H9 (cell line): ENCODE measurements at regions not wholly inside any gene's neighbourhood (a gene's known extent, or its start where the extent isn't known, plus 50 kb on each side); places are given as distances from the start of the nearest gene placed in this dataset.

Experiments
- DNase-seq: peaks from one replicate; pipeline ENCODE4 v3.0.0-alpha.2; 2017
- H2AFZ ChIP-seq: one replicate; pipeline ENCODE4 v1.6.1; 2013; ENCODE audit warnings: mild to moderate bottlenecking, low read length, control low read depth, moderate library complexity
- H2AK5ac ChIP-seq: 2 replicates; pipeline ENCODE4 v1.6.1; 2013; ENCODE audit warnings: low read length, control low read depth, mixed read lengths; ENCODE audit not compliant: insufficient read length
- H2BK120ac ChIP-seq: one replicate; pipeline ENCODE4 v1.6.1; 2013; ENCODE audit warnings: low read depth, mild to moderate bottlenecking, low read length, control low read depth, inconsistent platforms; ENCODE audit not compliant: poor library complexity, severe bottlenecking
- H2BK12ac ChIP-seq: 2 replicates; pipeline ENCODE4 v1.6.1; 2013; ENCODE audit warnings: low read length, control low read depth, mixed read lengths, low read depth; ENCODE audit not compliant: insufficient read length
- H2BK15ac ChIP-seq: 2 replicates; pipeline ENCODE4 v1.6.1; 2013; ENCODE audit warnings: low read depth, low read length, control low read depth
- H2BK20ac ChIP-seq: one replicate; pipeline ENCODE4 v1.6.1; 2013; ENCODE audit warnings: low read depth, mild to moderate bottlenecking, low read length, control low read depth, inconsistent platforms; ENCODE audit not compliant: poor library complexity, severe bottlenecking
- H2BK5ac ChIP-seq: 2 replicates; pipeline ENCODE4 v1.6.1; 2013; ENCODE audit warnings: low read length, control low read depth, mixed read lengths; ENCODE audit not compliant: insufficient read length
- H3K14ac ChIP-seq: 2 replicates; pipeline ENCODE4 v1.6.1; 2013; ENCODE audit warnings: low read length, control low read depth; ENCODE audit not compliant: insufficient read depth
- H3K18ac ChIP-seq: 2 replicates; pipeline ENCODE4 v1.6.1; 2013; ENCODE audit warnings: low read depth, mild to moderate bottlenecking, mixed read lengths, low read length, control low read depth; ENCODE audit not compliant: insufficient read length
- H3K23ac ChIP-seq: 2 replicates; pipeline ENCODE4 v1.6.1; 2013; ENCODE audit warnings: low read length, control low read depth, mixed read lengths, low read depth; ENCODE audit not compliant: insufficient read length
- H3K23me2 ChIP-seq: 2 replicates; pipeline ENCODE4 v1.6.1; 2013; ENCODE audit warnings: low read depth, mild to moderate bottlenecking, mixed read lengths, low read length, control low read depth; ENCODE audit not compliant: insufficient read length, poor library complexity, severe bottlenecking
- H3K27ac ChIP-seq: 2 replicates; pipeline ENCODE4 v1.5.1; 2013; ENCODE audit warnings: low read length, control low read depth, mixed read lengths, low read depth; ENCODE audit not compliant: insufficient read length
- H3K27me3 ChIP-seq: 2 replicates; pipeline ENCODE4 v1.6.1; 2013; ENCODE audit warnings: low read length, control low read depth, inconsistent platforms; ENCODE audit not compliant: insufficient read depth
- H3K4ac ChIP-seq: 2 replicates; pipeline ENCODE4 v1.6.1; 2013; ENCODE audit warnings: low read depth, mild to moderate bottlenecking, control low read depth, inconsistent platforms, low read length, moderate library complexity
- H3K4me1 ChIP-seq: 2 replicates; pipeline ENCODE4 v1.6.1; 2013; ENCODE audit warnings: low read length, control low read depth, inconsistent platforms; ENCODE audit not compliant: insufficient read depth
- H3K4me2 ChIP-seq: 2 replicates; pipeline ENCODE4 v1.6.1; 2013; ENCODE audit warnings: low read length, control low read depth, mixed read lengths; ENCODE audit not compliant: insufficient read length, insufficient read depth
- H3K56ac ChIP-seq: 2 replicates; pipeline ENCODE4 v1.6.1; 2013; ENCODE audit warnings: low read depth, mild to moderate bottlenecking, mixed read lengths, low read length, control low read depth; ENCODE audit not compliant: insufficient read length
- H3K79me1 ChIP-seq: 2 replicates; pipeline ENCODE4 v1.6.1; 2013; ENCODE audit warnings: low read depth, mild to moderate bottlenecking, moderate library complexity, low read length, control low read depth, inconsistent platforms; ENCODE audit not compliant: insufficient read depth, poor library complexity, severe bottlenecking
- H3K79me2 ChIP-seq: 2 replicates; pipeline ENCODE4 v1.6.1; 2013; ENCODE audit warnings: low read length, control low read depth, inconsistent platforms; ENCODE audit not compliant: insufficient read depth
- H3K9ac ChIP-seq: 2 replicates; pipeline ENCODE4 v1.6.1; 2013; ENCODE audit warnings: low read length, control low read depth, mixed read lengths; ENCODE audit not compliant: insufficient read length; ENCODE audit errors: extremely low read depth
- H3K9me3 ChIP-seq: one replicate; pipeline ENCODE4 v1.6.1; 2013; ENCODE audit warnings: low read depth, low read length, inconsistent platforms; ENCODE audit not compliant: control insufficient read depth
- H3T11ph ChIP-seq: one replicate; pipeline ENCODE4 v1.6.1; 2013; ENCODE audit warnings: mild to moderate bottlenecking, low read length, control low read depth, inconsistent platforms
- H4K20me1 ChIP-seq: one replicate; pipeline ENCODE4 v1.6.1; 2013; ENCODE audit not compliant: control insufficient read depth, insufficient read length, insufficient read depth
- H4K5ac ChIP-seq: 2 replicates; pipeline ENCODE4 v1.6.1; 2013; ENCODE audit warnings: low read depth, mild to moderate bottlenecking, mixed read lengths, low read length, control low read depth; ENCODE audit not compliant: insufficient read length
- H4K8ac ChIP-seq: replicated peaks from 2 replicates; pipeline ENCODE4 v1.6.1; 2013; ENCODE audit warnings: low read length, control low read depth, mixed read lengths, low read depth; ENCODE audit not compliant: insufficient read length
- H4K91ac ChIP-seq: 2 replicates; pipeline ENCODE4 v1.6.1; 2013; ENCODE audit warnings: low read depth, mild to moderate bottlenecking, moderate library complexity, mixed read lengths, low read length, control low read depth; ENCODE audit not compliant: insufficient read length
- H3K27ac Mint-ChIP-seq, 3 experiments: 2 replicates in 2 of 3; 3 replicates in 1 of 3; pipeline ENCODE4 v1.8.0; 2020 to 2021; ENCODE audit warnings: mixed read lengths in 3 of 3, mild to moderate bottlenecking in 1 of 3, moderate library complexity in 1 of 3
- H3K27me3 Mint-ChIP-seq: 2 replicates; pipeline ENCODE4 v1.8.0; 2021; ENCODE audit warnings: low read depth, mild to moderate bottlenecking, moderate library complexity, mixed read lengths
- H3K36me3 Mint-ChIP-seq, 3 experiments: 2 replicates in 2 of 3; 3 replicates in 1 of 3; pipeline ENCODE4 v1.8.0; 2020 to 2021; ENCODE audit warnings: low read depth in 3 of 3, mixed read lengths in 3 of 3; ENCODE audit not compliant: insufficient read depth in 1 of 3
- H3K4me1 Mint-ChIP-seq, 2 experiments: 2 replicates each; pipeline ENCODE4 v1.8.0; 2020; ENCODE audit warnings: mixed read lengths in 2 of 2
- H3K4me3 Mint-ChIP-seq, 2 experiments: 2 replicates in 1 of 2; 3 replicates in 1 of 2; pipeline ENCODE4 v1.8.0; 2020 to 2021; ENCODE audit warnings: mild to moderate bottlenecking in 2 of 2, mixed read lengths in 2 of 2, moderate library complexity in 1 of 2
- H3K9me3 Mint-ChIP-seq, 2 experiments: 2 replicates in 1 of 2; 3 replicates in 1 of 2; pipeline ENCODE4 v1.8.0; 2020; ENCODE audit warnings: mild to moderate bottlenecking in 2 of 2, mixed read lengths in 2 of 2, moderate library complexity in 1 of 2
- WGBS: extraction: QIAGEN DNeasy Blood & Tissue Kit; methylation state at CpG from one replicate; pipeline ENCODE4 v1.1.7; 2013; ENCODE audit warnings: missing lambda C conversion rate, low lambda C conversion rate, mixed read lengths; ENCODE audit not compliant: insufficient read length; ENCODE audit errors: extremely low coverage; 5-methylcytosine and 5-hydroxymethylcytosine counted together
- TF ChIP-seq, protein P1 (sequence below): fragments of 200-600 bp; sonication (generic); conservative IDR thresholded peaks from 3 replicates; pipeline ENCODE4 v1.8.0; 2021; ENCODE audit warnings: antibody characterized with exemption, mild to moderate bottlenecking

DNA sequence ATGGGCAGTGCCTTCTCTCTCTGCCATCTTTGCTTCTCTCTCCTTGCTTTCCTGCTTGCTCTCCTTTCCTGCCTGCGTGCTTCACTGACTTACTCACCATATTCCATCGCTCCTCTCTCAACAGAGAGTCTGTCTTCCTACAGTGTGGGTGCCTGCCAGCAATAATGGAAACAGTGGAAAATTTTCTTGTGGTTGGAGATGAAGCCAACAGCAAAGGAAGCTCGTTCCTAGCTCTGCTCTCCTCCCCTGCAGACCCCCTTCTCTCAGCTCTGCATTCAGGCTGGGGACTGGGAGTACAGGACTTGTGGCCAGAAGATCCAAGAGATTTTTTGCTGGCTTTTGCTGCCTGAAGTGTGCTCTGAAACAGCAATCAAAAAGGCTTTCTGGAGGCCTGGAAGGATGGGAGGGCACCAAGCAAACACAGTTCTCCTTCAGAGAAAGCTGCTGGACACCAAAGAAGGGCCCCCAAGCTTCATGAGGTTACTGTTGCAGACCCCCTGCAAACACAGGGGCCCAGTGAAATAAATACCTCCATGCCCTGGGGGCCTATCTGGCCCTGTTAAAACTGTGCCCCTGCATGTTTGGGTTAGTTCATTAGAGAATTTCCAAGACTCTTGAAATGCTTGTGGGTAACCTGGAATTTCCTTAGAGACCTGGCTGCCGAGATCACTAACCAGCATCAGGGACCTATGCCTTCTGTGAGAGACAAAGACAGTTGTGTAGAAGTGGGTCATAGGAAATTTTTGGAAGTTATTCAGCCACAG is 149.9 kb upstream of the RASGRP1 start:
- Histone ChIP-seq H2BK20ac (no peak overlapping the region), H2AFZ (no peak overlapping the region), H2BK15ac (no peak overlapping the region), H3K4me1 (no peaks in the 10 kb centered on the region), H2BK5ac (no peak overlapping the region), H4K5ac (no peak overlapping the region), H3K4ac (no peak overlapping the region), H3K23ac (no peak overlapping the region), H2AK5ac (no peak overlapping the region), H2BK12ac (no peak overlapping the region), H3K9me3 (no peaks in the 10 kb centered on the region), H4K20me1 (no peaks in the 10 kb centered on the region), H3K9ac (no peak overlapping the region), H3K23me2 (no peaks in the 10 kb centered on the region), H3K79me2 (no peaks in the 10 kb centered on the region), H3K4me2 (no peak overlapping the region), H3K56ac (no peak overlapping the region), H4K91ac (no peak overlapping the region), H3K14ac (no peak overlapping the region), H3K79me1 (no peaks in the 10 kb centered on the region), H4K8ac (no peak overlapping the region), H3T11ph (no peak overlapping the region), H3K27ac (no peak overlapping the region), H3K18ac (no peak overlapping the region), H2BK120ac (no peak overlapping the region), H3K27me3 (no peaks in the 10 kb centered on the region)
- Mint-ChIP-seq H3K27me3 (no peaks in the 10 kb centered on the region; the same call in 1 of the 2 replicates), H3K36me3 (no peaks in the 10 kb centered on the region; a peak in 1 of 7 replicates), H3K4me3 (no peak overlapping the region), H3K9me3 (no peaks in the 10 kb centered on the region; a peak in 1 of 5 replicates), H3K4me1 (peaks cover 2 to 3% of the 10 kb centered on the region in 2 experiments), H3K27ac (no peak overlapping the region)
- WGBS, result no CpG with 5 or more reads among the region's 4 CpGs
- TF ChIP-seq, protein P1, sequence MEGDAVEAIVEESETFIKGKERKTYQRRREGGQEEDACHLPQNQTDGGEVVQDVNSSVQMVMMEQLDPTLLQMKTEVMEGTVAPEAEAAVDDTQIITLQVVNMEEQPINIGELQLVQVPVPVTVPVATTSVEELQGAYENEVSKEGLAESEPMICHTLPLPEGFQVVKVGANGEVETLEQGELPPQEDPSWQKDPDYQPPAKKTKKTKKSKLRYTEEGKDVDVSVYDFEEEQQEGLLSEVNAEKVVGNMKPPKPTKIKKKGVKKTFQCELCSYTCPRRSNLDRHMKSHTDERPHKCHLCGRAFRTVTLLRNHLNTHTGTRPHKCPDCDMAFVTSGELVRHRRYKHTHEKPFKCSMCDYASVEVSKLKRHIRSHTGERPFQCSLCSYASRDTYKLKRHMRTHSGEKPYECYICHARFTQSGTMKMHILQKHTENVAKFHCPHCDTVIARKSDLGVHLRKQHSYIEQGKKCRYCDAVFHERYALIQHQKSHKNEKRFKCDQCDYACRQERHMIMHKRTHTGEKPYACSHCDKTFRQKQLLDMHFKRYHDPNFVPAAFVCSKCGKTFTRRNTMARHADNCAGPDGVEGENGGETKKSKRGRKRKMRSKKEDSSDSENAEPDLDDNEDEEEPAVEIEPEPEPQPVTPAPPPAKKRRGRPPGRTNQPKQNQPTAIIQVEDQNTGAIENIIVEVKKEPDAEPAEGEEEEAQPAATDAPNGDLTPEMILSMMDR, result no peak
- DNase-seq, result no peak
